ENCODE measurements at regions not wholly inside any gene's neighbourhood (a gene's known extent, or its start where the extent isn't known, plus 50 kb on each side); places are given as distances from the start of the nearest gene placed in this dataset.
"Not testable (repeated sequence)": the region's sequence is repeated elsewhere in the genome, so short reads cannot be mapped to it uniquely, and the experiment has no call there.

GRCh38 chr17:71601894-71602504 lies 518.8 kb upstream of the SOX9 start:
- H3K27ac ChIP-seq, result no peak overlapping the region
- no peaks in the 10 kb centered on the region for H3K9me3 ChIP-seq
- DNase-seq (ENCODE audit: extremely low spot score in 2 of 2), result no peak
- no peaks in the 10 kb centered on the region for H3K36me3 ChIP-seq
- no peak for TF ChIP-seq POLR2A (IDR thresholded peaks at IDR 0.05)
- TF ChIP-seq POLR2AphosphoS5 (IDR thresholded peaks at IDR 0.05; ENCODE audit: insufficient read depth in 1 of 2, low read depth in 1 of 2), result no peak
- TF ChIP-seq CTCF (IDR thresholded peaks at IDR 0.05), result no peak
- no peaks in the 10 kb centered on the region for H3K4me1 ChIP-seq
- H3K4me3 ChIP-seq, result no peak overlapping the region
- H3K27me3 ChIP-seq, result no peaks in the 10 kb centered on the region
- intact Hi-C loops (cut with DNase I), result no loop called here

GRCh38 chr17:71613996-71614395 lies 506.8 kb upstream of the SOX9 start:
- Histone ChIP-seq H3K4me1 (no peaks in the 10 kb centered on the region), H3K9me3 (no peaks in the 10 kb centered on the region), H3K27me3 (no peaks in the 10 kb centered on the region), H3K27ac (no peak overlapping the region), H3K36me3 (no peaks in the 10 kb centered on the region), H3K4me3 (no peak overlapping the region)
- TF ChIP-seq CTCF (IDR thresholded peaks at IDR 0.05) (no peak), POLR2AphosphoS5 (IDR thresholded peaks at IDR 0.05; ENCODE audit: insufficient read depth in 1 of 2, low read depth in 1 of 2) (no peak), POLR2A (IDR thresholded peaks at IDR 0.05) (no peak)
- intact Hi-C loops (cut with DNase I), result no loop called here
- no peak for DNase-seq (ENCODE audit: extremely low spot score in 2 of 2)

- no peak for DNase-seq (ENCODE audit: extremely low spot score in 2 of 2)
- intact Hi-C loops (cut with DNase I), result no loop called here
Observed at GRCh38 chr17:71615820-71616219, 505.0 kb upstream of the SOX9 start.

GRCh38 chr17:71617767-71618166 lies 503.1 kb upstream of the SOX9 start:
- intact Hi-C loops (cut with DNase I); H3K27me3 ChIP-seq; H3K9me3 ChIP-seq; H3K36me3 ChIP-seq; DNase-seq (ENCODE audit: extremely low spot score in 2 of 2); H3K27ac ChIP-seq; H3K4me1 ChIP-seq; H3K4me3 ChIP-seq: not testable (repeated sequence)

More at GRCh38 chr17:71615820-71616219, 505.0 kb upstream of the SOX9 start:
- H3K4me1 ChIP-seq, result no peaks in the 10 kb centered on the region
- H3K4me3 ChIP-seq, result no peak overlapping the region
- no peaks in the 10 kb centered on the region for H3K36me3 ChIP-seq
- no peak overlapping the region for H3K27ac ChIP-seq
- no peaks in the 10 kb centered on the region for H3K27me3 ChIP-seq
- no peaks in the 10 kb centered on the region for H3K9me3 ChIP-seq
- TF ChIP-seq CTCF (IDR thresholded peaks at IDR 0.05) (no peak), POLR2A (IDR thresholded peaks at IDR 0.05) (no peak), POLR2AphosphoS5 (IDR thresholded peaks at IDR 0.05; ENCODE audit: insufficient read depth in 1 of 2, low read depth in 1 of 2) (no peak)

- no peak for TF ChIP-seq CTCF (IDR thresholded peaks at IDR 0.05)
- TF ChIP-seq POLR2AphosphoS5 (IDR thresholded peaks at IDR 0.05; ENCODE audit: insufficient read depth in 1 of 2, low read depth in 1 of 2), result no peak
- TF ChIP-seq POLR2A (IDR thresholded peaks at IDR 0.05), result no peak
- intact Hi-C loops (cut with DNase I), result no loop called here
- no peak for DNase-seq (ENCODE audit: extremely low spot score in 2 of 2)
Observed at GRCh38 chr17:71625330-71625729, 495.5 kb upstream of the SOX9 start.

More at GRCh38 chr17:71625330-71625729, 495.5 kb upstream of the SOX9 start:
- Histone ChIP-seq H3K36me3 (no peaks in the 10 kb centered on the region), H3K4me3 (no peak overlapping the region), H3K4me1 (no peaks in the 10 kb centered on the region), H3K27me3 (no peaks in the 10 kb centered on the region), H3K27ac (no peak overlapping the region), H3K9me3 (no peaks in the 10 kb centered on the region)

All from vagina (tissue), 2 donors.